HUDEP-2 (cell line): ENCODE measurements at regions not wholly inside any gene's neighbourhood (a gene's known extent, or its start where the extent isn't known, plus 50 kb on each side); places are given as distances from the start of the nearest gene placed in this dataset.

Source experiments
- DNase-seq, 76 experiments: peaks; one replicate each; lab custom pipeline; 2025; ENCODE audit not compliant: unreplicated experiment in 76 of 76; lab: John Stamatoyannopoulos, UW

- DNase-seq: no peak
Measured at GRCh38 chr18:42184685-42185477, 229.8 kb downstream of the PIK3C3 start.

- DNase-seq: no peak
Measured at GRCh38 chr18:42185486-42185885, 230.5 kb downstream of the PIK3C3 start.

GRCh38 chr18:42187611-42188380 lies 232.8 kb downstream of the PIK3C3 start:
- DNase-seq: no peak

- DNase-seq: no peak
Measured at GRCh38 chr18:42190643-42191042, 235.6 kb downstream of the PIK3C3 start.

GRCh38 chr18:42192251-42193248 lies 237.5 kb downstream of the PIK3C3 start:
- no peak for DNase-seq

GRCh38 chr18:42196651-42197050 lies 241.6 kb downstream of the PIK3C3 start:
- no peak for DNase-seq

GRCh38 chr18:42201137-42201536 lies 246.1 kb downstream of the PIK3C3 start:
- DNase-seq: no peak

GRCh38 chr18:42211201-42211600 lies 256.2 kb downstream of the PIK3C3 start:
- no peak for DNase-seq

GRCh38 chr18:42222557-42222956 lies 267.5 kb downstream of the PIK3C3 start:
- DNase-seq: no peak

GRCh38 chr18:42228581-42228980 lies 273.5 kb downstream of the PIK3C3 start:
- DNase-seq: no peak

GRCh38 chr18:42229211-42230210 lies 274.5 kb downstream of the PIK3C3 start:
- DNase-seq: no peak

- no peak for DNase-seq
Measured at GRCh38 chr18:42230636-42231035, 275.6 kb downstream of the PIK3C3 start.

- no peak for DNase-seq
Measured at GRCh38 chr18:42231284-42231683, 276.2 kb downstream of the PIK3C3 start.

- DNase-seq: no peak
Measured at GRCh38 chr18:42231796-42232195, 276.8 kb downstream of the PIK3C3 start.

- DNase-seq: no peak
Measured at GRCh38 chr18:42233908-42234307, 278.9 kb downstream of the PIK3C3 start.

- DNase-seq: no peak
Measured at GRCh38 chr18:42242758-42243157, 287.7 kb downstream of the PIK3C3 start.

GRCh38 chr18:42245137-42245536 lies 290.1 kb downstream of the PIK3C3 start:
- DNase-seq: no peak

- no peak for DNase-seq
Measured at GRCh38 chr18:42255908-42256765, 301.1 kb downstream of the PIK3C3 start.
